Islet precursor cell (in vitro differentiated cells): ENCODE measurements at regions not wholly inside any gene's neighbourhood (a gene's known extent, or its start where the extent isn't known, plus 50 kb on each side); places are given as distances from the start of the nearest gene placed in this dataset.

Experiments used
- DNase-seq: peaks from one replicate; pipeline ENCODE4 v3.0.0-alpha.2; 2018

DNA sequence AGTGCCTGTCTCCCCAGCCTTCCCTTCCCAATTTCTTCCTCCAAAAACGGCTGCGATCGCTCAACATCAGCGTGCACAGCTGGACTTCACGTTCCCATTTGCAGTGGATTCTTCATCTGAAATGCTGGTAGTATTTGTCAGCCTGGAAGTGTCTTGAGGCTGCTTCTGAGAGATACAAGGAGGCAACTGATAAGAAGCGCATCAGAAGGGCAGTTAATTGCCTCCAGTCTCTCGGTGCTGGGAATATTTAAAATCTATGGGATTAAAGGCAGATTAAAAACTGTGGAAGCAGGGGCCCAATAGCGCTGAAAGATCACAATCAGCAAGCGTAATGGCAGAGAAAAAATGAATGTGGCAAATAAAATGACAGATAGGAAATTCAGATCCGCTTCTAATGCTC, 450.0 kb downstream of the GATA3 start:
- DNase-seq = no peak

DNA sequence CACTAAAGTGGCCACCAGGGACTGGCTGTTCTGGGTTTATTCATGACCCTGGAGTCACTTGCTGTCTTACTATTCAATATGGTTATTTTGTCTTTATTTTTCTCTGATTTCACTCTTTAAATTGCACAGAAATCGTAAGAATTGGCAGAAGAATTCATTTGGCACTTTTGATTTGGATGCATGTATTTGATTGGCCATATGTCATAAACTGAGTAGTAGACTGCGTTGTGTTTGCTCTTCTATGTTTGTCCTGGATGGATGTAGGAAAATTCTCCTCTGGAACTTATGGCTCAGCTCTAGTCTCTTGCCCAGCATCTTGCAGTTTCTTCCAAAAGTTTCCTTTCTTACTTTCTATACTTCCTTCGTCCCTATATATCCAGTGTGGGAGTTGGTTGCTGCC, 452.7 kb downstream of the GATA3 start:
- DNase-seq = no peak

DNA sequence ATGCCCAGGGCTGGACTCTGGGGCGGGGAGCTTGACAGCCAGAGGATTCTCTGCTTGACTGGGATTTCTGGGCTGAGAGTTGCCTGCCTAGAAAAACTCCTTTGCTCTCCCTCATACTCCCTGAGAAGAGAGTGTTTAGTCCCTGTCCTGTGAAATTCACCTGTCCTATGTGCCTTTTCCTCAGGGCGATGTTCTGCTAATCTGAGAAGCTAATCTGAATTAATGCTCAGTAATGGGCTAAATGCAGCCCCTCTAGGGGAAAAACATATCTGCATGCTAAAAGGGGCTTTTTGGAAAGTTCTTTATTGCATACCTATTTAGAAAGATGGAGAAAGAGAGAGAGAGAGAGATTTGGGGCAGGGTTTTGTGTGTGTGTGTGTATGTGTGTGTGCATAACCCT, 454.4 kb downstream of the GATA3 start:
- DNase-seq = peak; percentile 65

DNA sequence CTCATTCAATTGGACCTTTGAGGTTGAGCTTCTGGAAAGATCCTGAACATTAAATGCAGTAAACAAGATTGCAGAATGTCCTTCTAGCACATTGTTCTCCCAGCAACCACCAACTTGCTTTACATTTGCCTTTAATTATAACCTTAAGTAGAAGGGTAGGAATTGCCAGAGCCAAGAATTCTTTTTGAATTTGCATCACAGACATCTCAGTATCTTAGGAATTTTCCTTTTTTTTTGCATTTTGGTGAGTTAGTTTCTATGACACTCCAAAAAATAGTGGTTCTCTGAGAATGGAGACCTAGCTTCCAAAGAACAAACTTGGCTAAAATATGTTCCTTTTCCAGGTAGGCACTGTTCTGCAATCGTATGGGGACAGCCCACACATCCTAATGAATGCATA, 456.0 kb downstream of the GATA3 start:
- DNase-seq = no peak

DNA sequence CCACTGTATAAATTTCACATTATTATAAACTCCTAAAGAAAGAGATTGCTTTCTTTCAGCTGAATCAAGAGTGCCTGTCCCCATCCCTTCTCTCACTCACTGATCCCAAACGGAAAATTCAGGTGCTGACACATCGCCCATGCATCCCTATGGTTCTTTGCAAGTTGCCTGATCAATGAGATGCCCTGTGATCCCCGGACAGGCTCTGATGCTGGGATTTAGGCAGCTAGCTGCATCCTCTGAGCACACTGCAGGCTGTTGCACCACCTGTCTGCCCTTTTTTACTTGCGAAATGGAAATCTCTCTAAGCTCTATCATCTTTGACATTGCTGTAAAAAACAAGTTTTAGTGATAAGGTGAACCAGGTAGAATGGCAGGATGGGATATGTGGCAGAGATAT, 456.5 kb downstream of the GATA3 start:
- DNase-seq = peak; percentile 82

DNA sequence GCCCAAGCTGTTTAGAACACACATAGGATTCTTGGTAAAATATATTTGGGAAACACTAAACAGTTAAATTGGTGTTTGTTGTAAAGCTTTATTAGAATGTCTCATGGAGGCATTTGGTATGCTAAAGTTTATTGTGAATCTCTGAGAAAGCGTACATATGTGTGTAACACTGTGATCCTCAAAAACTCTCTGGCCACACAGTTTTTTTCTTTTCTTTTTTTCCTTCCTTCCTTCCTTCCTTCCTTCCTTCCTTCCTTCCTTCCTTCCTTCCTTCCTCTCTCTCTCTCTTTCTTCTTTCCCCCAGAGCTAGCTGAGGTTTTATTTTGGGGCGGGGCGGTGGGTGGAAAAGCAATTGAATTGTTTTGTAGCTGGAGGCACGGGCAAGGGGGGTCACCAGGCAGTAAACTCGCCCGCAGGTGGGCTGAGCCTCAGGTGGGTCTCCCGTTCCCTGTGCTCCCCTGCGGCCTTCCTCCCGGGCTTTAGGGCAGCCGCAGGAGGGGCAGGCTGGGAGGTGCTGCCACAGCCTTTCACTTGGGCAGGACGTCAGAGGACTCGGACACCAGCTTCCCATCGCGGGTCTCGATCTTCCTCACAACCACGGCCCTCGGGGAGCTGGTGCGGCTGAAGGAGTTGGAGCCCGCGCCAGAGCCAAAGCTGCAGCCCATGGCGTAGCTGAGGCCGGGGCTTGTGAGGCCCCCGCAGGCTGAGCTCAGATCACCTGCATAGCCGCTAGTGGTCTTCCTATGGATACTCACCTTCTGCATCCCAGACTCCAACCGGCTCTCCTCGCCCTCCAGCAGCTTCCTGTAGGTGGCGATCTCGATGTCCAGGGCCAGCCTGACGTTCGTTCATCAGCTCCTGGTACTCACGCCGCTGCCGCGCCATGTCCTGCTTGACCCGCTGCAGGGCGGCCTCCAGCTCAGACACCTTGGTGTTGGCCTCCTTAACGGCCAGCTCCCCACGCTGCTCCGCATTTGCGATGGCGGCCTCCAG, 459.0 kb downstream of the GATA3 start:
- DNase-seq = peak; percentile 77

DNA sequence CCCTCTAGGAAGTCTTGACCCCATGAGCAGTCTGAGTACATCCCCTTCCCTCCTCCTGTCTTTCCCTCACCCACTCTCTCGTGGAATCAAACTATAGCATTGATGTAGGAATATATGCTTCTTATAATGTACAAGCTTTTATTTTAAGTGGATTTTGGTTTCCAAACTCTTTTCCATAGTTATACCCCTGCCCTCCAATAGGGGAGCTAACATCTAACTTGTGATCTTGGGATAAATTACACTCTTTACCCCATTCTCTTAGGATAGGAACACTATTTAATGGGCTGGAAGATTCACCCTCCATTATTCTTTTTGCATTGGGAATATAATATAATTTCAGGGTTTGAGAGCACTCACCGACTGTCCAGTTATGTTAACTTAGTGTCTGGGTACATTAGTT, 465.9 kb downstream of the GATA3 start:
- no peak for DNase-seq

DNA sequence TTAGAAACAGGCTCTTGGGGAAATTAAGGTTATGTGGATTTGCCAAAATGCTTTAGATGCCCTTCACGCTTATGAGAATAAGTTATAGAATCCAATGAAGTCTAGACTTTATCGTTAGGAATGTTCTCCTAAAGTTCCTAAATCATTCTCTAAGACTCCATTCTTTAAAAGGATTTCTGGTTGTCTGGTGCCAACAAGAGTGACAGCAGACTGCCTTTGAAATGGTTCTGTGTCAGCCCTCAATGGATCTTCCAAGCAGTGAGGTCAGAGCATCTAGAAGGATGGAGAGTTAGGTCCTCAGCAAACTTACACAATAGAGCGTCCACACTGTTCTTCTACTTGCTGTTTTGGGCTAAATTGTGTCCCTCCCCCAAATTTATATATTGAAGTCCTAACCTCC, 473.3 kb downstream of the GATA3 start:
- no peak for DNase-seq

DNA sequence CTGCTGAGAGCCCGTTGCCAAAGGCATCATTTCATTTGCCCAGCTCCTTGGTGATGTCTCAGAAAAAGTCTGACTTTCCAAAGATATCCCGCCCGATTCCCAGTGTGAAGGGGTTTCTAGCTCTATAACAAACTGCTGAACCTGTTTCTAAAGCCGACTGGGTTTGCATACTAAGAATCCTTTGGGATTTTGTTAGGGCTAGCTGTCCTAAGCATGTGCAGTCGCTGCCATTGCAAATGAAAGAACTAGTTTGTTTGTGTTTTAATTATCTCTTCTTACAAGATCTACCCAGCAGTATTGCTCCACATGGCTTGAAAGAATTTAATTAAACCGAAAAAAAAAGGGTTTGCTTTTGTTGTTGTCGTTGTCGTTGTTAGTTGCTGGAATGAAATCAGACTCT, 476.6 kb downstream of the GATA3 start:
- DNase-seq = no peak

DNA sequence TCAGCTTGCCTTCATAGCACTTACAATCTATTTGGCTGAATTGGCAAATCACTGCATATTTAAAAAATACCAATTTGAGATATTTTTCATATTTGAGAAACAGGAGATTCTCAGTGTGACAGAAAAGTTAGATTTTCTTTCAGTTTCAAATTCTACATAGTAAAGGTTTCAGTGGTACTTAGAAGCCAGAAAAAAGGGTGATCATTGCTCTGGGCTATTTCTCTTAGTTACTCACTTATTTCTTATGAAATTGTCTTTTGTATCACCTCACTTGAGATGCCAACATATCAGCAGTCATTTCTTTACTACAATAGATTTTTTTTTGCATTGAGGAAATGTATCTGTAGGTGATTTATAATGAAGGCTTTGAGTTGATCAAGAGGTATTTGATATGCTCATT, 478.2 kb downstream of the GATA3 start:
- no peak for DNase-seq

DNA sequence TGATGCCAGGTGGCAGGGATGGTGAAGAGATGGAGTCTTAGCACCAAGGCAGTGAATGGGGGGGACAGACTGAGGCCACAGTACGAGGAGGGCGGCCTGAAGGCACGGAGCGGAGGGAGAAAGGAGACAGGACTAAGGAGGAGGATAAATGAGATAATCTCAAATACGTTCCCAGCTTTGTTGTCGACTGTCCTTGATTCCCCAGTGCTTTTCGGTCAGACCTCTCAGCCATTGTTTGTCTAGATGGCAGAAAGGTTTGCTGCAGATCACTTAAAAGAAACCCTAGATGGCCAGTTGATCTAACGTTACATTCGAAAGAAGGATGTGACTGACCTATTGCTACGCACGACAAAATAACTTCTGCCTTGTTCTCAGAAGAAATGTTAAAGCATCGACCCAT, 479.0 kb downstream of the GATA3 start:
- DNase-seq = no peak

DNA sequence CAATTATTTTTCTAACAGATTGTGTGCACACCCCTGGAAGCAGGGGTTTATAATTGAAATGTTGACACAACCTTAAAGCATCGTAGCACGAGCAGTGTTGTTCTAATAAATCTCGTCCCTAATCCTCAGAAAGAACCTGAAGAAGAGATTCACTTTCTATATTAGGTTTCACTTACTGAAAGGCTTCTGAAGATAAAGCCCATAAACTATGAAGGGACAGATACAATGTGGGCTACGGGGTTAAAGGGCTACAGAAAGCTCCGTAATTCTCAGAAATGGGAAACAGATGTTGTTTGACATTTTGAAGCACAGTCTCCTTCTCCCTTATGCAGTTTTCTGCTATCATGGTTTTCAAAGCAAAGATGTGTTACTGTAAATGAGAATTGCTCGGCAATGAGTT, 479.6 kb downstream of the GATA3 start:
- DNase-seq = no peak

DNA sequence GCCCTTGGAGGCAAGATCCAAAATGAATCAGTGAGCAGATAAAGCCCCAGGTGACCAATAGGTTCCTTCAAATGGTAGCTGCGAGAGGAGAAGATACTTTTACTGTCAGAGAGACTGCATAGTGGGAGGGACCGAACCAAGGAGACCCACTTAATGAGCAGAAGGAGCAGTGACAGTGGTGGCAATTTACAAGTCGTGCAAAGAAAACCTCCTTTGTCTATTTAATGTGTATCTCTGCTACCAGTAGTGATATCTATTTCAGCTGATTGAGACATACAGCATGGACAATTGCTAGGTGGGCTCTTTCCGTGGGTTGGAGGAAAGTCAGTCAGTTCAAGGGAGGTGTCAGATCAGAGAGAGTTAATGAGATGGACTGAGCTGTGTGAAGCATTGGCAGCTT, 480.4 kb downstream of the GATA3 start:
- no peak for DNase-seq

DNA sequence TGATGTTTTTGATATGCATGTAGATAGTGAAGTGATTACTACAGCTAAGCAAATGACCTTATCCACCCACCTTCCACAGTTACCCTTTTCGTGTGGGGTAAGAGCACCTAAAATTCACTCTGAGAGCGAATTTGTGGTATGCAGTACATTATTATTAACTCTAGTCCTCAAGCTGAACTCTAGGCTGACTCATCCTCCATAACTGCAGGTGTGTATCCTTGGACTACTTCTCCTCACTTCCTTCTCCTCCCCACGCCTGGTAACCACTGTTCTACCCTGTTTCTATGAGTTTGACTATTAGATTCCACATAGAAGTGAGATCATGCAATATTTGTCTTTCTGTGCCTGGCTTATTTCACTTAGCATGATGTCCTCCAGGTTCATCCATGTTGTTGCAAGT, 484.6 kb downstream of the GATA3 start:
- no peak for DNase-seq

DNA sequence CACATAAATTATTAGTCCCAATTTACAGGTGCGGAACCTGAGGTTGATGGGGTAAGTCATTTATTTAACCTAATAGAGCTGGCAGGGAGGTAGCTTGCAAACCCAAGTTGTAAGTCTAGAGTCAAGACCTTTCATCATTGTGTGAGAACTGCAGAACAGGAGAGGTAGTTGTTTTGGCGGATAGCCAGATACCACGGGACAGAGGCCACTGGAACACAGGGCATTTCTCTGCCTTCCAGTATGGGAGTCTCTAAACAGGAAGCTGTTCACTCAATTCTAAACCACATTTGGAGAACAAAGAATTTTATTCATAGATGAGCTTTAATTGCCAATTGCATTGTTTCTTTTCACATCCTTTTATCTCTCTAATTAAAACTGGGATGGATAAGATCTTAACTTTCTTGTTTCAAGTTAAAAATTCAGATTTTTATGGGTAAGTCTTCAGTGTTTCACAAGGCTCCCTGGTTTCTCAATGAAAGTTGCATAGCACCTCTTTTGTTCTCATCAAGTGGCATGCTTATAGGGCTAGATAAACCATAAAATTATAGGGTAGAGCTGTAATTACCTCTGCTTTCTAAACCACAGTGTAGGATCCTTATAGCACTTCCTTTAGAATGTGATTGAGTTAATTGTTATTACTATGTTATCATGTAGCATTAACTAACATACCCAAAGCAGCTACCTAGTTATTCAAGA, 489.0 kb downstream of the GATA3 start:
- peak; percentile 59 for DNase-seq

DNA sequence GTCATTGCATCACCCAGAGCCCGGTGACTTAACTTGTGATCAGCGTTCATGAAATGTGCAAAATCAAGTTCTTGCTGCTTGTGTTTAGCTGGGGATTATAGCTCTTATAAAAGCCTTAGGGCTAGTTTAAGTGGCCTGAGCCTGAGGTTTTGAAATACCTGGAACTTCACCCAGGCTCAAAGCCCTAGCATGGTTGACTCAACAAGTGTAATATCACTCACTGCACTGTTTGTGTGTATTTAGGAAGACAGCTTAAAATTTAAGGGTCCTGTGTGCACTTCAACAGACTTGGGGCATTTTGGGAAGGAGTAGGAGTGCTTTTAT, 489.5 kb downstream of the GATA3 start:
- DNase-seq = peak; percentile 63

DNA sequence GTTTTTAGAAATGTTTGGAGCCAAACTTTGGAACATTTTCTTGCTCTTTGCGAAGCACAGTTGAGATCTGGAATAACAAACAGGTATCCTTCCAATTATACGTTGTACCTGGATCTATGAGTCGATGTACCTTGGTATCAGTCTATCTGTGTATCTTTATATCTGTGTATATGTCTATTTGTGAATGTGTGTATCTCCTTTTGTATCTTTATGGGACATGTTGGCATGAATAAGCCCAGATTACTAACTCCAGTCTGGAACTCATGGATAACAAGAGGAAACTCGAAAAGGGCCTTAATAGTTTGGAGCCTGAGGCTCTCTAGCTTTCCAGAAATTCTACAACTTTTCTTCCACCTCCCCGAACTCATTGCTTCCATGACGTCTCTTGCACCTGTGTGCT, 490.0 kb downstream of the GATA3 start:
- no peak for DNase-seq

DNA sequence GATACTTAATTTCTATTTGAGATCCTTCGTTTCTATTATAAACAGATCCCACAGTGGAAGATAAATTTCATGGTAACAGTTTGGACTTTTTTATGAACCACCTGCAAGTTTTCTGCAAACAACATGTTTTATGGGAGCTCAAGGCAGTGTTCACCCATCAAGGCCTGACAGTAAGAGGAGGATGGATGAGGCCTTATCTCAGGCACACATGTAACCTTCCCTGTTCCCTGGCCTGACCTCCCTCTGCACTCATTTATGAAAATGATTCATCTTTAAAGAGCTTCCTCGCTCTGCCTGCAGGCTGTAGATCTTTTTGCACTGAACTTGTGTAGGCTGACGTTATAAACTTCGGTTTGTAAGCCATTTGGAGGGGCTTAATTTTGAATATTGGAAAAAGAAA, 500.1 kb downstream of the GATA3 start:
- no peak for DNase-seq

DNA sequence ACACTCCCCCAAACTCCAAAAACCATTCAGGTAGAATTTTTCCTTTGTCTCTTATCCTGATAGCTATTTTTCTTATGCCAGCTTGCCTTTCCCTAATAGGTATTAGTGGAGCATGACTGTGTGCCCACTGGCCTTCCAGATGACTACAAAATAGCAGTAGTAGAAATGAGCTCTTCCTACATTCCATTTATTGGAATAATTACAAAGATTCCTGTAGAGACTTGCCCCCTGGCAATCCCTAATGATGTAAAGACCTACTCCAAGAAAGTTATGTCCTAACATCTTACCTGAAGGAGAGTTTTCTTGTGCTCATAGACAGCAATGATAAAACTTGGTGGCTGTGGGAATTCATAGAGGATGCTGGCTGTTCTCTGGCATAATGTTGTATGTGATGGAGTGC, 501.8 kb downstream of the GATA3 start:
- no peak for DNase-seq

DNA sequence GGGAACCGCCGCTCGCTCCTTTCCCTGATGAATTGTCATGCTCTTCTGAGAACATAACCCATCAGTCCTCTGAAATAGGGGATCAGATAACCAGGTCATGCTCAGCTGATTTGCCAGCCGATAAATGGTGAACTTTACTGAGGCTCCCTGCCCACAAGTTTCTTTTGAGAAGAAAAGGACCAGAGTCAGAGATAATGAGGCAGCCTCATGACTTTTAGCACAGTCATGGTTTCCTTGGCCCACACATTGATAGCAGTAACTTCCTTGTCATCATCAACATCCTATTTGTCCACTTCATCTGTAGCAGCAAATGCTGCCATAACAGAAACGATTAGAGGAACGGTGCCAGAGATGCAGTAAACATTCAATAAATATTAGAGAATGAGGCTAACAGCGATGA, 509.0 kb downstream of the GATA3 start:
- DNase-seq = no peak

DNA sequence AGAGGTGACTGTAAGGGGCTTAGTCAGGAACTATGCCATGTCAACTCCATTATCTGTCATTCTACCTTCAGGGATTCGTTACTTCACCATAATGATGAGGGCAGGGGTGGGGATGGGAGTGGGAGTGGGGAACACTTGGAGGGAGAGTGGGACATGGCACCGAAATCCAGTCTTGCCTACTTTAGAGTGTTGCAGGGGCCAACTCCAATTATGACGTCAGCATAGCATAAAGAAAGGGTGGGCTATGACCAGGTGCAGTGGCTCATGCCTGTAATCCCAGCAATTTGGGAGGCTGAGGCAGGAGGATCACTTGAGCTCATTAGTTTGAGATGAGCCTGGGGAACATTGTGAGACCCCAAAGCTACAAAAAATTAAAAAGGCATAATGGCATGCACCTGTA, 512.2 kb downstream of the GATA3 start:
- DNase-seq = no peak

DNA sequence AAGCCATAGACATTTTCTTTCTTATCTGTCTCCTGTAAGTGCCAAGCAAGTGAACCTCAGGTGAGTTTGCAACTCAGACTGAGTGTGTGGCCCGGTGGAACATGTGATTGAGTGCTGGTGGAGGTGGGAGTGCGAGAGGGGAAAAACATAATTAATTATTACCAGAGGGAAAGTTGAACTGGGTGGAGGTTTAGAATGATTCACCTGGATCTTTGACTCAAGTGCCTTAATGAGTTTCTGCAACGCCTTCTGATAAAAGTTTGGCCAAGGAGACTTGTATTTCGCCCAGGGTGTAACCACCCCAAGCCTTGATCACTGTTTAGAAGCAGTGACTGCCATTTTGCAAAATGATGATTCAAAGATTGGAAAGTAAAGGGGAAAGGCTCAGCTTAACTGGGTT, 513.9 kb downstream of the GATA3 start:
- DNase-seq = no peak

DNA sequence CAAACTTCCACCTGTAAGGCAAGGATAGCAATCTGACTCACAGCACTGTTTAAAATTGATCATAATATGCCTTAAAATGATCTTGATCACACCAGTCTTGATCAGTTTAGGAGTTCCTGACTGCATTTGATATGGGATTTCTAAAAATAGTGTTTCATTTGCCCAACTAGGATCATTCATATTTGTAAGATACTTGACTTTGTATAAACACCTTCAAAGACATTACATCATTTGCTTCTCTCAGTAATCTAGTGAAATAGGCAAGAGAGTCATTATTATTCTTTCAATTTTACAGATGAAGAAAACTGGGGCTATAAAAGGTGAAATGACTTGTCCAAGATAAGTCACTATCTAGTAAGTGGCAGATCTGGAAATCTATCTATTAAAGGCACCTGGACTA, 521.1 kb downstream of the GATA3 start:
- no peak for DNase-seq

DNA sequence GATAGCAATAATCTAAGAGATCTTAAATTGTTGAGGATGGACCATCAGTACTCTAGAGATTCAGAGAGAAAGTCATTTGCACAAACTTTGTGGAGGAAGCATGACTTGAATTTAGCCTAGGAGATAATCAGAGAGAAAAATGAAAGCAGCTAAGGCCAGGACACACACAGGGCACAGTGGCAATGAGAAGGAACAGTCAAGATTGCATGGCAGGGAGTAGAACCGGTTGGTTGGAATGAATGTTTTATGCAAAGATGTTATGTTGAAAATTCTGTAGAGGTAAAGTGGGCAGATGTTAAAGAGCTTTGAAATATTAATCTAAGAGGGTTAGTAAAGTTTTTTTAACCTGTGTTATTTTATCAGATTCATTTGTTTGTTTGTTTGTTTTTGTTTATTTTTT, 521.8 kb downstream of the GATA3 start:
- no peak for DNase-seq

DNA sequence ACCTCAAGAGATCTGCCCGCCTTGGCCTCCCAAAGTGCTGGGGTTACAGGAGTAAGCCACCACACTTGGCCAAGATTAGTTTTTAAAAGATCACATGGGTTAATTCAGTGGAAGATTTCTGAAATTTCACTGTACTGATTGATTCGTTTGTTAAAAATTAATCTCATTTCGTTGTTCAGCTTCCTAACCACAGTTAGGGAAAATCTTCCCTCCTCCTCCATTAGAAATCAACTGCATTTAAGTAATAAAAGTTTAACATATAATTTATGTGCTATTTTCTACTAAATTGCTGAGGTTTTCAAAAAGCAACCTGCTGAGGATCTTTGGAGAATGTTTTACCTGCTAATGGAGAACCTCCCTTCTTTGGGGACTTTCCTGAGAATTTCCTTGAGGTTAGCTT, 522.4 kb downstream of the GATA3 start:
- no peak for DNase-seq
